ENCODE measurements at regions not wholly inside any gene's neighbourhood (a gene's known extent, or its start where the extent isn't known, plus 50 kb on each side); places are given as distances from the start of the nearest gene placed in this dataset.

GRCh38 chr1:221240690-221241089, 361.4 kb downstream of the HLX start:
- TF ChIP-seq ZFX (IDR thresholded peaks at IDR 0.05): no peak
- no peak for TF ChIP-seq CTCF (conservative IDR thresholded peaks at IDR 0.05)
- no peak overlapping the region; the same call in 1 of the 2 replicates for H3K27ac ChIP-seq

GRCh38 chr1:221241157-221241556, 361.9 kb downstream of the HLX start:
- H3K27ac ChIP-seq: no peak overlapping the region; the same call in 1 of the 2 replicates
- no peak for TF ChIP-seq ZFX (IDR thresholded peaks at IDR 0.05)
- no peak for TF ChIP-seq CTCF (conservative IDR thresholded peaks at IDR 0.05)

- H3K27ac ChIP-seq: no peak overlapping the region
- no peak for TF ChIP-seq ZFX (IDR thresholded peaks at IDR 0.05)
- TF ChIP-seq CTCF (conservative IDR thresholded peaks at IDR 0.05): no peak
These were observed 362.3 kb downstream of the HLX start for GRCh38 chr1:221241592-221241991.

GRCh38 chr1:221246067-221246466, 366.8 kb downstream of the HLX start:
- H3K27ac ChIP-seq: no peak overlapping the region
- TF ChIP-seq ZFX (IDR thresholded peaks at IDR 0.05): no peak
- no peak for TF ChIP-seq CTCF (conservative IDR thresholded peaks at IDR 0.05)

GRCh38 chr1:221246628-221247415, 367.6 kb downstream of the HLX start:
- no peak for TF ChIP-seq ZFX (IDR thresholded peaks at IDR 0.05)
- no peak for TF ChIP-seq CTCF (conservative IDR thresholded peaks at IDR 0.05)
- no peak overlapping the region for H3K27ac ChIP-seq

GRCh38 chr1:221251580-221251979, 372.3 kb downstream of the HLX start:
- H3K27ac ChIP-seq: no peak overlapping the region
- TF ChIP-seq ZFX (IDR thresholded peaks at IDR 0.05): no peak
- TF ChIP-seq CTCF (conservative IDR thresholded peaks at IDR 0.05): no peak

- H3K27ac ChIP-seq: no peak overlapping the region
- TF ChIP-seq CTCF (conservative IDR thresholded peaks at IDR 0.05): no peak
- TF ChIP-seq ZFX (IDR thresholded peaks at IDR 0.05): no peak
These were observed 375.6 kb downstream of the HLX start for GRCh38 chr1:221254813-221255212.
